Adrenal gland (tissue), 9 donors: ENCODE measurements at regions not wholly inside any gene's neighbourhood (a gene's known extent, or its start where the extent isn't known, plus 50 kb on each side); places are given as distances from the start of the nearest gene placed in this dataset.

Experiments used
- DNase-seq, 7 donors: peaks; one replicate each; pipeline ENCODE4 v3.0.0-alpha.2; 2019 to 2020
- H3K27ac ChIP-seq, 5 donors: fragments of 200-600 bp; sonication (generic) in 4 of 5; 1 replicate in 3 of 5; 2 replicates in 2 of 5; pipeline versions ENCODE4 v1.5.1 to v1.8.0; 2016 to 2020; ENCODE audit warnings: mild to moderate bottlenecking in 1 of 5
- H3K27me3 ChIP-seq: fragments of 200-600 bp; 2 replicates; pipeline ENCODE4 v1.8.0; 2021
- H3K36me3 ChIP-seq, 2 donors: fragments of 200-600 bp; replicated peaks in 1 of 2; 1 replicate in 1 of 2; 2 replicates in 1 of 2; pipeline versions ENCODE4 v1.5.1 to v1.8.0; 2018 to 2022
- H3K4me1 ChIP-seq, 2 donors: fragments of 200-600 bp; replicated peaks in 1 of 2; 1 replicate in 1 of 2; 2 replicates in 1 of 2; pipeline versions ENCODE4 v1.5.1 to v1.8.0; 2018 to 2021
- H3K4me3 ChIP-seq, 4 donors: fragments of 200-600 bp; sonication (generic) in 3 of 4; one replicate each; pipeline ENCODE4 v1.5.1; 2016 to 2018
- H3K9me3 ChIP-seq, 3 donors: fragments of 200-600 bp; sonication (generic) in 1 of 3; replicated peaks in 1 of 3; 1 replicate in 2 of 3; 2 replicates in 1 of 3; pipeline versions ENCODE4 v1.5.1 to v1.8.0; 2016 to 2021
- POLR2A ChIP-seq, 2 donors: fragments of 450-650 bp; IDR thresholded peaks; one replicate each; pipeline ENCODE4 v1.6.1; 2017; ENCODE audit warnings: antibody characterized with exemption in 2 of 2, mild to moderate bottlenecking in 2 of 2, moderate library complexity in 1 of 2
- WGBS, 4 donors: extraction: QIAGEN DNeasy Blood & Tissue Kit in 2 of 4; methylation state at CpG; one replicate each; pipeline versions ENCODE4 v1.1.5 to v1.1.7; 2013 to 2017; 5-methylcytosine and 5-hydroxymethylcytosine counted together
- intact Hi-C, 2 donors: fragments of 100-400 bp; cut with DNase I; formaldehyde crosslinking; loops; one replicate each; pipeline versions ENCODE4 v1.14.1 to v1.15.0; 2022 to 2023
- TF ChIP-seq, protein P1 (sequence below), 6 experiments: fragments of 450-650 bp in 4 of 6; fragments of 200-600 bp in 2 of 6; sonication (generic) in 1 of 6; IDR thresholded peaks; 1 replicate in 5 of 6; 2 replicates in 1 of 6; pipeline versions ENCODE4 v1.5.1 to v1.8.0; 2016 to 2021; ENCODE audit warnings: antibody characterized with exemption in 6 of 6, mild to moderate bottlenecking in 2 of 6, moderate library complexity in 1 of 6
- donor health status: healthy with polysubstance abuse.
- donor health status: Bipolar disorder and iron deficiency.
- donor health status: DM: yes; HTN: yes; CAD: no.
- donor health status: DM: no; HTN: no; CAD: no.
- donor health status: DM: no; HTN: no; CAD: no.

DNA sequence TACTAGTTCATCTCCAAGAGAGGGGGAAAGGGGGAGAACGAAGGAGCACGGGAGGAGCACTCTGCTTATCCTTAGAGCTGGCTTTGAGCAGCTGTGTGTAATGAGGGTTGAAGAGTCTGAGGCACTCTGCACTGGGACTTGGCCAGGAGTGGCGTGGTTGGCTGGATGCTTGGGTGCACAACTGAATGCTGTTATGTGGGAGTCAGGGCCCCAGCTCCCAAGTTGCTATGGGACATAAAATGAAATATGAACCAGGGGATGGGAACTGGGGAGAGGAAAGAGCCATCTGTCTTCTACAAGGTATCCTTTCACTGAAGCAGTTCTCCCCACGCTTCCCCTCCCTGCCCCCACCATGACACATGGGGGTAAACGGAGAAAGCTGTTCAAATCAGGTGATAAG lies 105.9 kb upstream of the ANKFN1 start:
- Histone ChIP-seq H3K4me1 (no peaks in the 10 kb centered on the region), H3K27ac (no peak overlapping the region), H3K27me3 (no peaks in the 10 kb centered on the region), H3K36me3 (no peaks in the 10 kb centered on the region), H3K4me3 (no peak overlapping the region), H3K9me3 (no peaks in the 10 kb centered on the region)
- intact Hi-C loops: no loop called here
- no peak for DNase-seq
- TF ChIP-seq, protein P1, sequence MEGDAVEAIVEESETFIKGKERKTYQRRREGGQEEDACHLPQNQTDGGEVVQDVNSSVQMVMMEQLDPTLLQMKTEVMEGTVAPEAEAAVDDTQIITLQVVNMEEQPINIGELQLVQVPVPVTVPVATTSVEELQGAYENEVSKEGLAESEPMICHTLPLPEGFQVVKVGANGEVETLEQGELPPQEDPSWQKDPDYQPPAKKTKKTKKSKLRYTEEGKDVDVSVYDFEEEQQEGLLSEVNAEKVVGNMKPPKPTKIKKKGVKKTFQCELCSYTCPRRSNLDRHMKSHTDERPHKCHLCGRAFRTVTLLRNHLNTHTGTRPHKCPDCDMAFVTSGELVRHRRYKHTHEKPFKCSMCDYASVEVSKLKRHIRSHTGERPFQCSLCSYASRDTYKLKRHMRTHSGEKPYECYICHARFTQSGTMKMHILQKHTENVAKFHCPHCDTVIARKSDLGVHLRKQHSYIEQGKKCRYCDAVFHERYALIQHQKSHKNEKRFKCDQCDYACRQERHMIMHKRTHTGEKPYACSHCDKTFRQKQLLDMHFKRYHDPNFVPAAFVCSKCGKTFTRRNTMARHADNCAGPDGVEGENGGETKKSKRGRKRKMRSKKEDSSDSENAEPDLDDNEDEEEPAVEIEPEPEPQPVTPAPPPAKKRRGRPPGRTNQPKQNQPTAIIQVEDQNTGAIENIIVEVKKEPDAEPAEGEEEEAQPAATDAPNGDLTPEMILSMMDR (IDR thresholded peaks at IDR 0.05): no peak
- no peak for TF ChIP-seq POLR2A (IDR thresholded peaks at IDR 0.05)
- 13 to 21% (median 18%) methylated on average over 5 of the region's 5 CpGs for WGBS, 4 donors

DNA sequence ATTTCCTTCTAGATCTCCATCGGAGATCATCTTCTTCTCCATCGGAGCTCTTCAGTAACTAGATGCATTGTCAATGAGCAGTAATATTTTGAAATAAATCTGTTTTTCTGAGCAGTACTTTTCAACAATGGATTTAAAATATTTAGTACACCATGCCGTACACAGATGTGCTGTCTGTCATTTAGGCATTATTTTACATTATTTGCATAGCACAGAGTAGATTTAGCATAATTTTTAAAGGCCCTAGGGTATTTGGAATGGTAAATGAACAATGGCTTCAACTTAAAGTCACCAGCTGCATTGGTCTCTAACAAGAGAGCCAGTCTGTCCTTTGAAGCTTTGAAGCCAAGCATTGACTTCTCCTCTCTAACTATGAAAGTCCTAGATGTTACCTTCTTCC lies 95.4 kb upstream of the ANKFN1 start:
- TF ChIP-seq, protein P1 (IDR thresholded peaks at IDR 0.05): no peak
- DNase-seq: no peak

DNA sequence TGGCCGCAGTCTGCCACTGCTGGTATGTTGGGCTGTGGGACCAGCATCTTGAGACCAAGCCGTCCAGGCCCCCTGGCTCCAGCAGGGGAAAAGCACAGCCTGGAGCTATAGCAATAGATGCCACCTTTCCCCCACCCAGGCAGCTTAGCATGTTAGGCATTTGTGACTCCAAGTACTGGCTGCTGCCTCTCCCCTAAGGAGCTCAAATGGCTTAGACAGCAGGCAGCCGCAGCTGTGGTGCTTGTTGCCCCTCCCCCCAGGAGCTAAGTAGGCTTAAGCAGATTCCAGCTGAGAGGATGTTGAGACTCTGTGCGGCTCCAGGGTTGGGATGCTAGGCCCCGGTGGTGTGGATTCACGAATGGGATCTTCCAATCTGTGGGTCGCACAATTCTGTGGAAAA lies 88.8 kb upstream of the ANKFN1 start:
- Histone ChIP-seq H3K4me3 (no peak overlapping the region), H3K36me3 (no peaks in the 10 kb centered on the region), H3K27ac (no peak overlapping the region), H3K27me3 (no peaks in the 10 kb centered on the region), H3K4me1 (no peaks in the 10 kb centered on the region), H3K9me3 (no peaks in the 10 kb centered on the region)
- 63 to 72% (median 71%) methylated on average over 2 to 7 of the region's 7 CpGs for WGBS, 4 donors
- no peak for DNase-seq
- no peak for TF ChIP-seq POLR2A (IDR thresholded peaks at IDR 0.05)
- TF ChIP-seq, protein P1 (IDR thresholded peaks at IDR 0.05): no peak
- intact Hi-C loops: loop anchor here in 1 of 2 donors (10.0 kb wide), 1 partner anchor 60 kb away; no protein-coding TSS in a partner anchor

More for the DNA sequence above, 95.4 kb upstream of the ANKFN1 start:
- Histone ChIP-seq H3K9me3 (no peaks in the 10 kb centered on the region), H3K36me3 (no peaks in the 10 kb centered on the region), H3K27me3 (no peaks in the 10 kb centered on the region), H3K4me3 (no peak overlapping the region), H3K4me1 (no peaks in the 10 kb centered on the region), H3K27ac (no peak overlapping the region)
- WGBS, 4 donors: 74 to 87% (median 82%) methylated on average over 3 of the region's 3 CpGs
- intact Hi-C loops: no loop called here

DNA sequence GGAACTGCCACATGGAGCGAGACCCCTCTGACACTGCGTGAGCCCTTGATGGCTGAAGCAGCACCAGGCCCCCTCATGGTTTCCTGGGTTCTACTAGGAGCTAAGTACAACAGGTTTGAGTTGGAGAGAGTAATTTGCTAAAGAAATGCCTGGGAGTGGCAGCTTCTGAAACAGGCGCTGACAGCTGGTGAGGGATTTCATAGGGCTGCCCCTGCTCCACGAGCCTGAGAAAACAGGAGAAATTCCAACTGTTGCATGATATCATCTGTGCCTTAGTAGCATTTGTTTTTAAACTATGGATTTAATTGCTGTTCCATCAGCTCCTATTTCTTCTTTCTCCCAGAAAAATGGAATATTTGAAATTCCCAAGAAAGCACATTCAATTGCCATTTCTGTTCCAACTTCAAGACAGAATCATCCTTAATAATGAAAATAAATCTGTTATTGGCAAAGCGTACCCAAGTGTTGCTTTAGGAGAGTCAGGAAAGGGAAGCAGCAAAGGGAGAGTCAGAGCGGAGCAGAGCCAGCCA lies 78.8 kb upstream of the ANKFN1 start:
- no peaks in the 10 kb centered on the region for H3K4me1 ChIP-seq
- H3K9me3 ChIP-seq: no peaks in the 10 kb centered on the region
- H3K4me3 ChIP-seq: no peak overlapping the region
- H3K27me3 ChIP-seq: no peaks in the 10 kb centered on the region
- no peak overlapping the region for H3K27ac ChIP-seq
- TF ChIP-seq, protein P1 (IDR thresholded peaks at IDR 0.05): no peak
- TF ChIP-seq POLR2A (IDR thresholded peaks at IDR 0.05): no peak
- no peaks in the 10 kb centered on the region for H3K36me3 ChIP-seq
- intact Hi-C loops: no loop called here
- DNase-seq: no peak
- whole genome bisulfite sequencing, 4 donors: 49 to 62% (median 54%) methylated on average over 6 of the region's 6 CpGs
